Suprapubic skin (tissue), 3 donors: ENCODE measurements at regions not wholly inside any gene's neighbourhood (a gene's known extent, or its start where the extent isn't known, plus 50 kb on each side); places are given as distances from the start of the nearest gene placed in this dataset.

Experiments
- EP300 ChIP-seq: sonication (generic); formaldehyde crosslinking; IDR thresholded peaks from one replicate; pipeline ENCODE4 v1.6.1; 2017; ENCODE audit warnings: antibody characterized with exemption
- POLR2A ChIP-seq, 2 donors: fragments of 450-650 bp; IDR thresholded peaks; one replicate each; pipeline ENCODE4 v1.6.1; 2017; ENCODE audit warnings: antibody characterized with exemption in 2 of 2, mild to moderate bottlenecking in 2 of 2, moderate library complexity in 2 of 2
- TF ChIP-seq, protein P1 (sequence below), 2 donors: fragments of 200-600 bp in 1 of 2; fragments of 450-650 bp in 1 of 2; sonication (generic) in 1 of 2; IDR thresholded peaks; one replicate each; pipeline ENCODE4 v1.5.1; 2016 to 2019; ENCODE audit warnings: antibody characterized with exemption in 2 of 2, mild to moderate bottlenecking in 1 of 2, moderate library complexity in 1 of 2

DNA sequence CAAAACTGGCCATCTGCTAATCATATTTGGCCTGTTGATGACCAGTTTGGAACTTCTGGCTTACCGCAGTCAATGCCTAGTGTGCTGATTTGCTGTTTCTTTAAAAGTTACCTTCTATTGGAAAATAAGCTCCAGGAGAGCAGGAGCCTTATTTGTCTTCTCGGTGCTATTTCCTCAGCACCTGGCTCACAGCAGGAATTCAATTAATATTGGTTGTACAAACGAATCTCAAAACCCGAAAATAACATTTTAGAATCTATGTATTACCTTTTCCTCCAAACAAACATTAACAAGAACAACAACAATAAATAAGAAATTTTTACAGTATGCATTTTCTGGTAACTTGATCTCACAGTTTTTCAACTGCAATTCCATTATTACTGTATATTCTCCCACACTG is 1080.7 kb upstream of the MAP3K7 start:
- TF ChIP-seq, protein P1, sequence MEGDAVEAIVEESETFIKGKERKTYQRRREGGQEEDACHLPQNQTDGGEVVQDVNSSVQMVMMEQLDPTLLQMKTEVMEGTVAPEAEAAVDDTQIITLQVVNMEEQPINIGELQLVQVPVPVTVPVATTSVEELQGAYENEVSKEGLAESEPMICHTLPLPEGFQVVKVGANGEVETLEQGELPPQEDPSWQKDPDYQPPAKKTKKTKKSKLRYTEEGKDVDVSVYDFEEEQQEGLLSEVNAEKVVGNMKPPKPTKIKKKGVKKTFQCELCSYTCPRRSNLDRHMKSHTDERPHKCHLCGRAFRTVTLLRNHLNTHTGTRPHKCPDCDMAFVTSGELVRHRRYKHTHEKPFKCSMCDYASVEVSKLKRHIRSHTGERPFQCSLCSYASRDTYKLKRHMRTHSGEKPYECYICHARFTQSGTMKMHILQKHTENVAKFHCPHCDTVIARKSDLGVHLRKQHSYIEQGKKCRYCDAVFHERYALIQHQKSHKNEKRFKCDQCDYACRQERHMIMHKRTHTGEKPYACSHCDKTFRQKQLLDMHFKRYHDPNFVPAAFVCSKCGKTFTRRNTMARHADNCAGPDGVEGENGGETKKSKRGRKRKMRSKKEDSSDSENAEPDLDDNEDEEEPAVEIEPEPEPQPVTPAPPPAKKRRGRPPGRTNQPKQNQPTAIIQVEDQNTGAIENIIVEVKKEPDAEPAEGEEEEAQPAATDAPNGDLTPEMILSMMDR (IDR thresholded peaks at IDR 0.05), result no peak
- TF ChIP-seq EP300 (no peak), POLR2A (IDR thresholded peaks at IDR 0.05) (no peak)
